Mesothelial cell of epicardium (in vitro differentiated cells): ENCODE measurements at regions not wholly inside any gene's neighbourhood (a gene's known extent, or its start where the extent isn't known, plus 50 kb on each side); places are given as distances from the start of the nearest gene placed in this dataset.

Experiments
- DNase-seq, 2 experiments: peaks; one replicate each; pipeline ENCODE4 v3.0.0; 2021; ENCODE audit warnings: low spot score in 2 of 2; ENCODE audit not compliant: unreplicated experiment in 2 of 2
- H3K27ac Mint-ChIP-seq: 2 replicates; pipeline ENCODE4 v1.8.0; 2021; ENCODE audit warnings: mixed read lengths
- H3K27me3 Mint-ChIP-seq: 2 replicates; pipeline ENCODE4 v1.8.0; 2021; ENCODE audit warnings: low read depth, mixed read lengths
- H3K36me3 Mint-ChIP-seq: 2 replicates; pipeline ENCODE4 v1.8.0; 2021; ENCODE audit warnings: mixed read lengths
- H3K4me1 Mint-ChIP-seq: 2 replicates; pipeline ENCODE4 v1.8.0; 2021; ENCODE audit warnings: mixed read lengths
- H3K4me3 Mint-ChIP-seq: 2 replicates; pipeline ENCODE4 v1.8.0; 2021; ENCODE audit warnings: mild to moderate bottlenecking, moderate library complexity, mixed read lengths
- H3K9me3 Mint-ChIP-seq: 2 replicates; pipeline ENCODE4 v1.8.0; 2021; ENCODE audit warnings: mixed read lengths
- TF ChIP-seq, protein P1 (sequence below): fragments of 200-600 bp; sonication (generic); IDR thresholded peaks from one replicate; pipeline ENCODE4 v1.5.0; 2021; ENCODE audit warnings: antibody characterized with exemption; ENCODE audit not compliant: unreplicated experiment

DNA sequence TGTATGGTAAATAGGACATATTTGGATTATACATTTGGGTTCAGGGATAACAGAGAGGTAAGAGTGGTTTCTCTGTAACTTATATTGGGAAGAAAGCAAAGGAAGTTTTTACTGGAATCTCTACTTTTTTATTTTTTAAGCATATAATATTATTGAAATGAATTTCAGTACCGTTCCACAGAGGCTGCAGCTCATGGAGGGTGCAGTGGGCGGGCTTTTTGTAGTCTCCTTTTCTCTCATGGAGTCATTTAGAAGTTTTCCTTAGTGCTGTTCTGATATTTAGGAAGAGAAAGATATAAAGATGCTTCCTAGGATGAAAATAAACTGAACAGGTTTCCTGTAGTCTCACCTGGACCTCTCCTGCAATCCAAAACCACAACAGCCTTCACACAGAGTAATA is 1153.3 kb upstream of the TMEFF2 start:
- peaks cover 6% of the 10 kb centered on the region for H3K4me1 Mint-ChIP-seq
- H3K9me3 Mint-ChIP-seq = no peaks in the 10 kb centered on the region
- DNase-seq = no peak
- peak overlapping the region; percentile 40 for H3K4me3 Mint-ChIP-seq
- TF ChIP-seq, protein P1, sequence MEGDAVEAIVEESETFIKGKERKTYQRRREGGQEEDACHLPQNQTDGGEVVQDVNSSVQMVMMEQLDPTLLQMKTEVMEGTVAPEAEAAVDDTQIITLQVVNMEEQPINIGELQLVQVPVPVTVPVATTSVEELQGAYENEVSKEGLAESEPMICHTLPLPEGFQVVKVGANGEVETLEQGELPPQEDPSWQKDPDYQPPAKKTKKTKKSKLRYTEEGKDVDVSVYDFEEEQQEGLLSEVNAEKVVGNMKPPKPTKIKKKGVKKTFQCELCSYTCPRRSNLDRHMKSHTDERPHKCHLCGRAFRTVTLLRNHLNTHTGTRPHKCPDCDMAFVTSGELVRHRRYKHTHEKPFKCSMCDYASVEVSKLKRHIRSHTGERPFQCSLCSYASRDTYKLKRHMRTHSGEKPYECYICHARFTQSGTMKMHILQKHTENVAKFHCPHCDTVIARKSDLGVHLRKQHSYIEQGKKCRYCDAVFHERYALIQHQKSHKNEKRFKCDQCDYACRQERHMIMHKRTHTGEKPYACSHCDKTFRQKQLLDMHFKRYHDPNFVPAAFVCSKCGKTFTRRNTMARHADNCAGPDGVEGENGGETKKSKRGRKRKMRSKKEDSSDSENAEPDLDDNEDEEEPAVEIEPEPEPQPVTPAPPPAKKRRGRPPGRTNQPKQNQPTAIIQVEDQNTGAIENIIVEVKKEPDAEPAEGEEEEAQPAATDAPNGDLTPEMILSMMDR = no peak
- H3K27ac Mint-ChIP-seq = peak overlapping the region; percentile 66
- no peaks in the 10 kb centered on the region for H3K36me3 Mint-ChIP-seq
- no peaks in the 10 kb centered on the region for H3K27me3 Mint-ChIP-seq

DNA sequence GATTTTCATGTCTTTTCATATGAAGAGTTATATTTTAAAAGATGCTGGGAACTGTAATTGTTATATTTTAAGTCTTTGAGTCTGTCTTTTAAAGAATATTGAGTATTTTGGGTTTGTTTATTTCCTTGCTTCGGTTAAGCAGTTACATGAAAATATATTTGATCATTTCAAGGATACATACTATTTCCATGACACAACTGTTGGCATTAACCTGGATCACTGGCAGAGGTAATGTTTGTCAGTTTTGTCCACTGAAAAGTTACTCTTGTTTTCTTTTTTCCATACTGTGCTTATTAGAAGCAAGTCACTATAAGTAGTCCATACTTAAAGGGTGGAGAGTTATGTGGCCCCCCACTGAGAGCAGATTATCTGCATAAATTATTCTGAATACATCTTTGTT is 1142.0 kb upstream of the TMEFF2 start:
- Mint-ChIP-seq H3K4me3 (no peak overlapping the region), H3K4me1 (no peaks in the 10 kb centered on the region)

DNA sequence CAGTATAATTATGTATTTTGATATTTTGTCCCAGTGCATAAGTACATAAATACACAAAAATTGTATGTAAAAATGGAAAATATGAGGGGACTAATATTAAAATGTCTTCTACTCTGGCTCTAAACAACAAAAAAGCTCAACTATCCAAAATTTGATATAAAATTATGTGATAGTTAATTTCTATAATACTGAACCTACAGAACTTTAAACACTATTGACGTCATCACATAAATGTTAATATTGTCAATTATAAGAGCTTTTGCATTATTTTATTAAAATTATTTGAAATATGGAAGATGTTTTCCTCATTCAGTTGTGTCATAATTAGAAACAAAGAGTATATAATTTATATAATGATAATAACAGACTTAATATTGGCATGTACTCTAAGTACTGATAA is 1139.7 kb upstream of the TMEFF2 start:
- TF ChIP-seq, protein P1 = no peak
- no peak overlapping the region for H3K27ac Mint-ChIP-seq
- no peaks in the 10 kb centered on the region for H3K36me3 Mint-ChIP-seq
- DNase-seq = no peak
- peaks cover 4% of the 10 kb centered on the region for H3K9me3 Mint-ChIP-seq
- H3K27me3 Mint-ChIP-seq = no peaks in the 10 kb centered on the region
- H3K4me1 Mint-ChIP-seq = no peaks in the 10 kb centered on the region
- no peak overlapping the region for H3K4me3 Mint-ChIP-seq

More for the DNA sequence above, 1142.0 kb upstream of the TMEFF2 start:
- no peak for DNase-seq
- TF ChIP-seq, protein P1 = no peak
- no peak overlapping the region for H3K27ac Mint-ChIP-seq
- no peaks in the 10 kb centered on the region for H3K27me3 Mint-ChIP-seq
- no peaks in the 10 kb centered on the region for H3K36me3 Mint-ChIP-seq
- no peaks in the 10 kb centered on the region for H3K9me3 Mint-ChIP-seq

DNA sequence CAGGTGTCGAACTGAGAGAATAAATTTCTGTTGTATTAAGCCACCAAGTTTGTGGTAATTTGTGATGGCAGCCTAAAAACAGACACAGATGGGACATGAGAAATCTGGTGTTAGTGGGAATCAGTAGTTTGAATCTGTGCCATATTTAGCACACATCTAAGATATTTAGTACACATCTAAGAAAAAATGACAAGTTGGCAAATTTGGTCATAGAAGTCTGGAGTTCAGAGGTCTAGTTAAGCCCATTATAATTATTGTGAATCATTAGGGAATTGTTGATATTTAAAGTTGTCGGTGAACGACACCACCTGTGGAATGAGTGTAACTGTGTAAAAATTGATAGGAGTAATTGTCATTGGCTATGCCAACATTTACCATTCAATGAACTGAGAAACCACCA is 1138.8 kb upstream of the TMEFF2 start:
- TF ChIP-seq, protein P1 = no peak
- peaks cover 9% of the 10 kb centered on the region for H3K9me3 Mint-ChIP-seq
- no peak overlapping the region for H3K4me3 Mint-ChIP-seq
- no peak overlapping the region for H3K27ac Mint-ChIP-seq
- H3K27me3 Mint-ChIP-seq = no peaks in the 10 kb centered on the region
- no peaks in the 10 kb centered on the region for H3K4me1 Mint-ChIP-seq
- DNase-seq = no peak
- no peaks in the 10 kb centered on the region for H3K36me3 Mint-ChIP-seq

DNA sequence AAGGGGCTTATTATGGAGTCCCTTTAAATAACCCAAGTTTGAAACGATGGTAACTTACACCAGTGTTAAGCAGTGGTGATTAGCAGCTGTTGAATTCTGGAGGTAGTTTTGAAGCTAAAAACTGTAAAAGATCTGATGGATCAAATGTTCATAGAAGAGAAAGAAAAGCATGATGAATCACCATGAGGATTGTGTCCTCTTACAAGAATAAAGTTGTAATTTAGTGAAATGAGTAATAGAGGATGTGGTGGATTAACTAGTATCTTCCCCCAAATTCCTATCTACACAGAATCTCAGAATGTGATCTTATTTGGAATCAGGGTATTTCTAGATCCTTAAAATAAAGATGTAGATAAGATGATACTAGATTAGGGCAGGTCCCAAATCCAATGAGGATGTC is 1138.2 kb upstream of the TMEFF2 start:
- no peaks in the 10 kb centered on the region for H3K36me3 Mint-ChIP-seq
- no peak for DNase-seq
- H3K9me3 Mint-ChIP-seq = peaks cover 9% of the 10 kb centered on the region
- H3K4me1 Mint-ChIP-seq = no peaks in the 10 kb centered on the region
- no peak overlapping the region for H3K27ac Mint-ChIP-seq
- TF ChIP-seq, protein P1 = no peak
- H3K4me3 Mint-ChIP-seq = no peak overlapping the region
- H3K27me3 Mint-ChIP-seq = no peaks in the 10 kb centered on the region

DNA sequence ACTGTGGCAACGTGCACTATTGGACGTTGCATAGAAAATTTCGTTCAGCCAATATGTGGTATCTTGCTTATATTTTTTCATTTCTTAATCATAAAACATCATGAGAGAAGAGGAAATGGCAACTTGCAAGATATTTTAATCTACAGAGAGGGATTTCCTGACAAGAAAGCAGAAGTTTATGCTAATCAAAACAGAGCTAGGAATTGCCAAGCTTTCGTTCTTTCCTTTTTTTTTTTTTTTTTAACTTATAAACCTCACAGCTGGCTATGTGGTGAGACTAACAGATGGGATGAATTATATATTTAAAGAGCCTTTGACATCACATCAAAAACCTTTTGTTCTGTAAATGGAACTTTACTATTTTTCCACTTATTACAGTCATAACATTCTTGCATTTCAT is 1136.9 kb upstream of the TMEFF2 start:
- H3K4me1 Mint-ChIP-seq = no peaks in the 10 kb centered on the region
- TF ChIP-seq, protein P1 = no peak
- no peak overlapping the region for H3K4me3 Mint-ChIP-seq
- H3K36me3 Mint-ChIP-seq = no peaks in the 10 kb centered on the region
- H3K27me3 Mint-ChIP-seq = no peaks in the 10 kb centered on the region
- peaks cover 9% of the 10 kb centered on the region for H3K9me3 Mint-ChIP-seq
- no peak for DNase-seq
- no peak overlapping the region for H3K27ac Mint-ChIP-seq
